Keratinocyte (primary cell): ENCODE measurements at regions not wholly inside any gene's neighbourhood (a gene's known extent, or its start where the extent isn't known, plus 50 kb on each side); places are given as distances from the start of the nearest gene placed in this dataset.

Source experiments
- DNase-seq: peaks from one replicate; pipeline ENCODE4 v3.0.0-alpha.2; 2011; ENCODE audit warnings: low read depth, missing footprints, low spot score
- FAIRE-seq: peaks from 2 replicates; lab custom pipeline; 2011; peaks lifted over from hg19 to GRCh38; lab: Jason Lieb, UNC
- H2AFZ ChIP-seq: 2 replicates; pipeline ENCODE4 v1.6.0; 2012; ENCODE audit warnings: low read length, control low read depth, inconsistent platforms; ENCODE audit not compliant: control insufficient read depth
- H3K27ac ChIP-seq: 2 replicates; pipeline ENCODE4 v1.5.1; 2011; ENCODE audit warnings: low read length; ENCODE audit not compliant: control insufficient read depth, insufficient read depth
- H3K27me3 ChIP-seq: 3 replicates; pipeline ENCODE4 v1.6.0; 2011; ENCODE audit warnings: low read length; ENCODE audit not compliant: control insufficient read depth, insufficient read depth; ENCODE audit errors: extremely low read depth
- H3K36me3 ChIP-seq, 2 experiments: 2 replicates in 1 of 2; 3 replicates in 1 of 2; pipeline ENCODE4 v1.5.1; 2011; ENCODE audit warnings: low read length in 2 of 2, mild to moderate bottlenecking in 1 of 2; ENCODE audit not compliant: control insufficient read depth in 2 of 2, insufficient read depth in 2 of 2; ENCODE audit errors: extremely low read depth in 1 of 2
- H3K4me1 ChIP-seq: 3 replicates; pipeline ENCODE4 v1.5.1; 2011; ENCODE audit warnings: low read length; ENCODE audit not compliant: control insufficient read depth, insufficient read depth; ENCODE audit errors: extremely low read depth
- H3K4me2 ChIP-seq: 3 replicates; pipeline ENCODE4 v1.6.0; 2011; ENCODE audit warnings: low read depth, low read length; ENCODE audit not compliant: control insufficient read depth, insufficient read depth; ENCODE audit errors: extremely low read depth
- H3K4me3 ChIP-seq, 3 experiments: fragments of 200-600 bp in 1 of 3; sonication (generic) in 1 of 3; 2 replicates in 2 of 3; 3 replicates in 1 of 3; pipeline ENCODE4 v1.5.1; 2011 to 2016; ENCODE audit warnings: low read length in 3 of 3, mild to moderate bottlenecking in 3 of 3, control low read depth in 2 of 3, inconsistent platforms in 1 of 3, low read depth in 1 of 3, mixed read lengths in 1 of 3, mixed run types in 1 of 3, moderate library complexity in 1 of 3; ENCODE audit not compliant: control insufficient read depth in 2 of 3, insufficient read depth in 2 of 3; ENCODE audit errors: extremely low read depth in 1 of 3
- H3K79me2 ChIP-seq: 2 replicates; pipeline ENCODE4 v1.6.0; 2012; ENCODE audit warnings: low read length; ENCODE audit not compliant: control insufficient read depth, insufficient read depth
- H3K9ac ChIP-seq: 3 replicates; pipeline ENCODE4 v1.6.0; 2011; ENCODE audit warnings: low read length; ENCODE audit not compliant: control insufficient read depth, insufficient read depth; ENCODE audit errors: extremely low read depth
- H3K9me1 ChIP-seq: 3 replicates; pipeline ENCODE4 v1.6.0; 2011; ENCODE audit warnings: low read length; ENCODE audit not compliant: control insufficient read depth, insufficient read depth; ENCODE audit errors: extremely low read depth
- H3K9me3 ChIP-seq: 2 replicates; pipeline ENCODE4 v1.5.1; 2012; ENCODE audit warnings: low read depth, low read length; ENCODE audit not compliant: control insufficient read depth
- H4K20me1 ChIP-seq: 3 replicates; pipeline ENCODE4 v1.6.0; 2011; ENCODE audit warnings: low read length; ENCODE audit not compliant: control insufficient read depth, insufficient read depth; ENCODE audit errors: extremely low read depth
- CTCF ChIP-seq, 3 experiments: IDR thresholded peaks in 1 of 3; conservative IDR thresholded peaks in 1 of 3; optimal IDR thresholded peaks in 1 of 3; 2 replicates in 2 of 3; 3 replicates in 1 of 3; pipeline versions ENCODE3 to v1.5.1; 2011; ENCODE audit warnings: low read length in 3 of 3, mild to moderate bottlenecking in 3 of 3, moderate library complexity in 2 of 3, control low read depth in 1 of 3, inconsistent platforms in 1 of 3; ENCODE audit not compliant: insufficient read depth in 2 of 3; ENCODE audit errors: extremely low read depth in 1 of 3
- EZH2 ChIP-seq: IDR thresholded peaks from one replicate; pipeline ENCODE4 v1.6.1; 2012; ENCODE audit warnings: inconsistent platforms, mild to moderate bottlenecking, low read length, moderate library complexity
- dilution Hi-C: fragments of 300-500 bp; cut with MboI; formaldehyde crosslinking; loops from one replicate; pipeline ENCODE4 v1.7.0; 2020; ENCODE audit warnings: low sequenced_read_pairs; ENCODE audit not compliant: extremely low pct_ligation_motif_present

GRCh38 chr2:8606226-8606625, 75.6 kb upstream of the ID2 start:
- Histone ChIP-seq H3K27ac (no peak overlapping the region), H3K4me2 (no peak overlapping the region), H3K36me3 (no peaks in the 10 kb centered on the region), H3K4me3 (no peak overlapping the region), H3K9ac (no peak overlapping the region), H3K9me3 (no peaks in the 10 kb centered on the region), H3K9me1 (no peaks in the 10 kb centered on the region), H3K27me3 (no peaks in the 10 kb centered on the region), H3K79me2 (no peaks in the 10 kb centered on the region), H3K4me1 (peaks cover 2% of the 10 kb centered on the region), H4K20me1 (no peaks in the 10 kb centered on the region), H2AFZ (no peak overlapping the region)
- TF ChIP-seq CTCF (optimal IDR thresholded peaks at IDR 0.05 in 1 of 3, IDR thresholded peaks at IDR 0.05 in 1 of 3, conservative IDR thresholded peaks at IDR 0.05 in 1 of 3; ENCODE audit: extremely low read depth in 1 of 3, insufficient read depth in 2 of 3, low read length in 3 of 3), result no peak
- TF ChIP-seq EZH2, result no peak
- dilution Hi-C loops, result no loop called here
- FAIRE-seq (no peak), DNase-seq (no peak)

GRCh38 chr2:8606649-8607550, 75.0 kb upstream of the ID2 start:
- Histone ChIP-seq H3K4me2 (no peak overlapping the region), H4K20me1 (no peaks in the 10 kb centered on the region), H3K9me3 (no peaks in the 10 kb centered on the region), H3K27ac (no peak overlapping the region), H3K27me3 (no peaks in the 10 kb centered on the region), H3K9ac (no peak overlapping the region), H3K36me3 (no peaks in the 10 kb centered on the region), H3K79me2 (no peaks in the 10 kb centered on the region), H3K4me1 (peaks cover 2% of the 10 kb centered on the region), H3K4me3 (no peak overlapping the region), H3K9me1 (no peaks in the 10 kb centered on the region), H2AFZ (no peak overlapping the region)
- TF ChIP-seq CTCF (optimal IDR thresholded peaks at IDR 0.05 in 1 of 3, IDR thresholded peaks at IDR 0.05 in 1 of 3, conservative IDR thresholded peaks at IDR 0.05 in 1 of 3; ENCODE audit: extremely low read depth in 1 of 3, insufficient read depth in 2 of 3, low read length in 3 of 3), result no peak
- TF ChIP-seq EZH2, result no peak
- dilution Hi-C loops, result no loop called here
- FAIRE-seq, result no peak
- no peak for DNase-seq
